SK-N-SH treated with all-trans-retinoic acid at 6 μM for 48 hours (cell line): ENCODE measurements at regions not wholly inside any gene's neighbourhood (a gene's known extent, or its start where the extent isn't known, plus 50 kb on each side); places are given as distances from the start of the nearest gene placed in this dataset.
"Not testable (repeated sequence)": the region's sequence is repeated elsewhere in the genome, so short reads cannot be mapped to it uniquely, and the experiment has no call there.

Experiments
- ATAC-seq: fragments of 200-7000 bp; cut with Tn5 transposase; 3 replicates; pipeline ENCODE4 v1.9.1; 2020; ENCODE audit warnings: mild to moderate bottlenecking, moderate library complexity
- ARNTL ChIP-seq: fragments of 450-650 bp; formaldehyde crosslinking; IDR thresholded peaks from 2 replicates; pipeline ENCODE4 v1.5.0; 2020; ENCODE audit warnings: low read depth, mild to moderate bottlenecking, moderate library complexity, borderline replicate concordance
- CSDC2 ChIP-seq: fragments of 250-450 bp; sonication (Bioruptor Pico); IDR thresholded peaks from 2 replicates; pipeline ENCODE4 v1.5.0; 2020; ENCODE audit warnings: mild to moderate bottlenecking, moderate library complexity
- ESRRG ChIP-seq: fragments of 250-450 bp; sonication (Bioruptor Pico); IDR thresholded peaks from 2 replicates; pipeline ENCODE4 v1.6.1; 2021; ENCODE audit warnings: mild to moderate bottlenecking
- GLIS3 ChIP-seq: fragments of 250-450 bp; sonication (Bioruptor Pico); IDR thresholded peaks from 2 replicates; pipeline ENCODE4 v1.5.0; 2020; ENCODE audit warnings: mild to moderate bottlenecking, moderate library complexity
- OSR1 ChIP-seq: fragments of 250-450 bp; sonication (Bioruptor Pico); IDR thresholded peaks from 2 replicates; pipeline ENCODE4 v1.8.0; 2022; ENCODE audit warnings: moderate library complexity, mild to moderate bottlenecking, inconsistent platforms
- RARB ChIP-seq: fragments of 250-450 bp; sonication (Bioruptor Pico); IDR thresholded peaks from 2 replicates; pipeline ENCODE4 v1.8.0; 2021; ENCODE audit warnings: mild to moderate bottlenecking, moderate library complexity
- SNAI2 ChIP-seq: fragments of 250-450 bp; sonication (Bioruptor Pico); IDR thresholded peaks from 2 replicates; pipeline ENCODE4 v1.5.0; 2020; ENCODE audit warnings: mild to moderate bottlenecking, moderate library complexity
- TCF4 ChIP-seq: fragments of 250-450 bp; sonication (Bioruptor Pico); IDR thresholded peaks from 2 replicates; pipeline ENCODE4 v1.8.0; 2021; ENCODE audit warnings: mild to moderate bottlenecking, moderate library complexity, borderline replicate concordance
- TOX ChIP-seq: fragments of 250-450 bp; sonication (Bioruptor Pico); IDR thresholded peaks from 2 replicates; pipeline ENCODE4 v1.8.0; 2021; ENCODE audit warnings: mild to moderate bottlenecking, moderate library complexity, borderline replicate concordance
- ZC3H10 ChIP-seq: fragments of 250-450 bp; sonication (Bioruptor Pico); IDR thresholded peaks from 2 replicates; pipeline ENCODE4 v1.5.1; 2021; ENCODE audit warnings: mild to moderate bottlenecking, moderate library complexity
- ZFP3 ChIP-seq: fragments of 250-450 bp; sonication (Bioruptor Pico); IDR thresholded peaks from 2 replicates; pipeline ENCODE4 v1.5.0; 2020; ENCODE audit warnings: mild to moderate bottlenecking, moderate library complexity
- ZFP30 ChIP-seq: fragments of 450-650 bp; formaldehyde crosslinking; IDR thresholded peaks from 2 replicates; pipeline ENCODE4 v1.5.0; 2022; ENCODE audit warnings: mild to moderate bottlenecking, moderate library complexity
- ZNF565 ChIP-seq: fragments of 450-650 bp; formaldehyde crosslinking; conservative IDR thresholded peaks from 2 replicates; pipeline ENCODE4 v1.5.0; 2020; ENCODE audit warnings: low read depth, mild to moderate bottlenecking, moderate library complexity
- ZNF70 ChIP-seq: fragments of 450-650 bp; formaldehyde crosslinking; IDR thresholded peaks from 2 replicates; pipeline ENCODE4 v1.5.0; 2020; ENCODE audit warnings: mild to moderate bottlenecking, moderate library complexity
- TF ChIP-seq, protein P1 (sequence below): fragments of 250-450 bp; sonication (Bioruptor Pico); IDR thresholded peaks from 2 replicates; pipeline ENCODE4 v1.5.0; 2020; ENCODE audit warnings: mild to moderate bottlenecking, moderate library complexity
- TF ChIP-seq, protein P2 (sequence below): fragments of 250-450 bp; sonication (Bioruptor Pico); IDR thresholded peaks from 2 replicates; pipeline ENCODE4 v1.5.1; 2021; ENCODE audit warnings: mild to moderate bottlenecking, moderate library complexity
- TF ChIP-seq, protein P3 (sequence below): fragments of 250-450 bp; sonication (Bioruptor Pico); IDR thresholded peaks from 2 replicates; pipeline ENCODE4 v1.8.0; 2021; ENCODE audit warnings: low read depth, mild to moderate bottlenecking, moderate library complexity, borderline replicate concordance
- TF ChIP-seq, protein P4 (sequence below): fragments of 250-450 bp; sonication (Bioruptor Pico); IDR thresholded peaks from 2 replicates; pipeline ENCODE4 v1.8.0; 2020; ENCODE audit warnings: mild to moderate bottlenecking, moderate library complexity, borderline replicate concordance
- TF ChIP-seq, protein P5 (sequence below): fragments of 250-450 bp; sonication (Bioruptor Pico); IDR thresholded peaks from 2 replicates; pipeline ENCODE4 v1.5.1; 2020; ENCODE audit warnings: low read depth, mild to moderate bottlenecking, moderate library complexity

DNA sequence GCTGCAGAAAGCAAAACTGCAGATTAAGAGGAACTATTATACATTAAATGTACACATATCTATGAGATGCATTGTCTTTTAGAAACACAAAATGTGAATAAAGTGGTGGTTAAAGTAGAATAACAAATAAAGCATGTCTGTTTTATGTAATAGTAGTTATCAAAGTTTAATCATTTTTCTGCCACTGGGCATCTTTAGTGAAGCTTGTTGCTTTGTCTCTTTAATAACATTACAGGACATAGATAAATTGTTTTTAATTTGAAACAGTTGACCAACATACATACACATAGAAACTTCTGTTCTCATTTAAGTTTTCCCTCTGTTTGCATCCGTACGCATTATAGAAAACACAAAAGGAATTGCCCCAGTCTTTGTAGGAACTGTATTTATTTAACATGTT is 1700.0 kb upstream of the ADGRL3 start:
- no peak for ATAC-seq
- TF ChIP-seq RARB (CRISPR knock-in tag) (no peak), TCF4 (peak; percentile 93)
- TF ChIP-seq, protein P1, sequence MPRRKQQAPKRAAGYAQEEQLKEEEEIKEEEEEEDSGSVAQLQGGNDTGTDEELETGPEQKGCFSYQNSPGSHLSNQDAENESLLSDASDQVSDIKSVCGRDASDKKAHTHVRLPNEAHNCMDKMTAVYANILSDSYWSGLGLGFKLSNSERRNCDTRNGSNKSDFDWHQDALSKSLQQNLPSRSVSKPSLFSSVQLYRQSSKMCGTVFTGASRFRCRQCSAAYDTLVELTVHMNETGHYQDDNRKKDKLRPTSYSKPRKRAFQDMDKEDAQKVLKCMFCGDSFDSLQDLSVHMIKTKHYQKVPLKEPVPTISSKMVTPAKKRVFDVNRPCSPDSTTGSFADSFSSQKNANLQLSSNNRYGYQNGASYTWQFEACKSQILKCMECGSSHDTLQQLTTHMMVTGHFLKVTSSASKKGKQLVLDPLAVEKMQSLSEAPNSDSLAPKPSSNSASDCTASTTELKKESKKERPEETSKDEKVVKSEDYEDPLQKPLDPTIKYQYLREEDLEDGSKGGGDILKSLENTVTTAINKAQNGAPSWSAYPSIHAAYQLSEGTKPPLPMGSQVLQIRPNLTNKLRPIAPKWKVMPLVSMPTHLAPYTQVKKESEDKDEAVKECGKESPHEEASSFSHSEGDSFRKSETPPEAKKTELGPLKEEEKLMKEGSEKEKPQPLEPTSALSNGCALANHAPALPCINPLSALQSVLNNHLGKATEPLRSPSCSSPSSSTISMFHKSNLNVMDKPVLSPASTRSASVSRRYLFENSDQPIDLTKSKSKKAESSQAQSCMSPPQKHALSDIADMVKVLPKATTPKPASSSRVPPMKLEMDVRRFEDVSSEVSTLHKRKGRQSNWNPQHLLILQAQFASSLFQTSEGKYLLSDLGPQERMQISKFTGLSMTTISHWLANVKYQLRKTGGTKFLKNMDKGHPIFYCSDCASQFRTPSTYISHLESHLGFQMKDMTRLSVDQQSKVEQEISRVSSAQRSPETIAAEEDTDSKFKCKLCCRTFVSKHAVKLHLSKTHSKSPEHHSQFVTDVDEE (CRISPR knock-in tag), result peak; percentile 86; the same call in 1 of the 2 replicates
- TF ChIP-seq, protein P2, sequence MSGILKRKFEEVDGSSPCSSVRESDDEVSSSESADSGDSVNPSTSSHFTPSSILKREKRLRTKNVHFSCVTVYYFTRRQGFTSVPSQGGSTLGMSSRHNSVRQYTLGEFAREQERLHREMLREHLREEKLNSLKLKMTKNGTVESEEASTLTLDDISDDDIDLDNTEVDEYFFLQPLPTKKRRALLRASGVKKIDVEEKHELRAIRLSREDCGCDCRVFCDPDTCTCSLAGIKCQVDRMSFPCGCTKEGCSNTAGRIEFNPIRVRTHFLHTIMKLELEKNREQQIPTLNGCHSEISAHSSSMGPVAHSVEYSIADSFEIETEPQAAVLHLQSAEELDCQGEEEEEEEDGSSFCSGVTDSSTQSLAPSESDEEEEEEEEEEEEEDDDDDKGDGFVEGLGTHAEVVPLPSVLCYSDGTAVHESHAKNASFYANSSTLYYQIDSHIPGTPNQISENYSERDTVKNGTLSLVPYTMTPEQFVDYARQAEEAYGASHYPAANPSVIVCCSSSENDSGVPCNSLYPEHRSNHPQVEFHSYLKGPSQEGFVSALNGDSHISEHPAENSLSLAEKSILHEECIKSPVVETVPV, result peak; percentile 73; the same call in 1 of the 2 replicates
- TF ChIP-seq, all 23 proteins: peak for 3

DNA sequence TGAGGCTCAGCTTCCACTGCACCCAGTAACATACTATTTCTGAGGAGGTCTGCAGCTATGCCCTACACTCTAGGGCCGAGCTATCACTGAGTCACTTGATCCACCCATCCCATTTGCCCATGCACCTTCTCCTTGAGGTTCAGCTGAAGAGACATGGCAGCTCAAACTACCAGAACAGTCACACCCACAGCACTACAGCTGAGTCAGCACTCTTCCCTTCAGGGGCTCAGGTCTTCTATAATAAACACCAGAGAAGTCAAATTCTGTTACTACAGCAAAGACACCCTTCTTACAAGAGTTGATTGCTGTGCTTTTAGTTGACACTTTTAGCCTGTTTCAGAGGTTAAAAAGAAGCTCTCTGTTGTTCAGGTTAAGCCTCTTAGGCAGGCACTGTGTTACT is 1696.4 kb upstream of the ADGRL3 start:
- no peak for TF ChIP-seq ZNF565 (CRISPR knock-in tag)
- no peak for TF ChIP-seq ARNTL (CRISPR knock-in tag)
- TF ChIP-seq, protein P1 (CRISPR knock-in tag), result no peak
- TF ChIP-seq ZFP3 (CRISPR knock-in tag), result no peak
- TF ChIP-seq GLIS3 (CRISPR knock-in tag), result no peak
- no peak for TF ChIP-seq RARB (CRISPR knock-in tag)
- TF ChIP-seq, protein P3, sequence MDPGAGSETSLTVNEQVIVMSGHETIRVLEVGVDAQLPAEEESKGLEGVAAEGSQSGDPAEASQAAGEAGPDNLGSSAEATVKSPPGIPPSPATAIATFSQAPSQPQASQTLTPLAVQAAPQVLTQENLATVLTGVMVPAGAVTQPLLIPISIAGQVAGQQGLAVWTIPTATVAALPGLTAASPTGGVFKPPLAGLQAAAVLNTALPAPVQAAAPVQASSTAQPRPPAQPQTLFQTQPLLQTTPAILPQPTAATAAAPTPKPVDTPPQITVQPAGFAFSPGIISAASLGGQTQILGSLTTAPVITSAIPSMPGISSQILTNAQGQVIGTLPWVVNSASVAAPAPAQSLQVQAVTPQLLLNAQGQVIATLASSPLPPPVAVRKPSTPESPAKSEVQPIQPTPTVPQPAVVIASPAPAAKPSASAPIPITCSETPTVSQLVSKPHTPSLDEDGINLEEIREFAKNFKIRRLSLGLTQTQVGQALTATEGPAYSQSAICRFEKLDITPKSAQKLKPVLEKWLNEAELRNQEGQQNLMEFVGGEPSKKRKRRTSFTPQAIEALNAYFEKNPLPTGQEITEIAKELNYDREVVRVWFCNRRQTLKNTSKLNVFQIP (CRISPR knock-in tag), result no peak
- TF ChIP-seq, protein P4, sequence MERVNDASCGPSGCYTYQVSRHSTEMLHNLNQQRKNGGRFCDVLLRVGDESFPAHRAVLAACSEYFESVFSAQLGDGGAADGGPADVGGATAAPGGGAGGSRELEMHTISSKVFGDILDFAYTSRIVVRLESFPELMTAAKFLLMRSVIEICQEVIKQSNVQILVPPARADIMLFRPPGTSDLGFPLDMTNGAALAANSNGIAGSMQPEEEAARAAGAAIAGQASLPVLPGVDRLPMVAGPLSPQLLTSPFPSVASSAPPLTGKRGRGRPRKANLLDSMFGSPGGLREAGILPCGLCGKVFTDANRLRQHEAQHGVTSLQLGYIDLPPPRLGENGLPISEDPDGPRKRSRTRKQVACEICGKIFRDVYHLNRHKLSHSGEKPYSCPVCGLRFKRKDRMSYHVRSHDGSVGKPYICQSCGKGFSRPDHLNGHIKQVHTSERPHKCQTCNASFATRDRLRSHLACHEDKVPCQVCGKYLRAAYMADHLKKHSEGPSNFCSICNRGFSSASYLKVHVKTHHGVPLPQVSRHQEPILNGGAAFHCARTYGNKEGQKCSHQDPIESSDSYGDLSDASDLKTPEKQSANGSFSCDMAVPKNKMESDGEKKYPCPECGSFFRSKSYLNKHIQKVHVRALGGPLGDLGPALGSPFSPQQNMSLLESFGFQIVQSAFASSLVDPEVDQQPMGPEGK (CRISPR knock-in tag), result no peak
- TF ChIP-seq ESRRG (CRISPR knock-in tag), result no peak
- TF ChIP-seq, protein P2, result no peak
- no peak for TF ChIP-seq OSR1
- TF ChIP-seq SNAI2 (CRISPR knock-in tag), result no peak
- TF ChIP-seq CSDC2, result no peak
- TF ChIP-seq, protein P5, sequence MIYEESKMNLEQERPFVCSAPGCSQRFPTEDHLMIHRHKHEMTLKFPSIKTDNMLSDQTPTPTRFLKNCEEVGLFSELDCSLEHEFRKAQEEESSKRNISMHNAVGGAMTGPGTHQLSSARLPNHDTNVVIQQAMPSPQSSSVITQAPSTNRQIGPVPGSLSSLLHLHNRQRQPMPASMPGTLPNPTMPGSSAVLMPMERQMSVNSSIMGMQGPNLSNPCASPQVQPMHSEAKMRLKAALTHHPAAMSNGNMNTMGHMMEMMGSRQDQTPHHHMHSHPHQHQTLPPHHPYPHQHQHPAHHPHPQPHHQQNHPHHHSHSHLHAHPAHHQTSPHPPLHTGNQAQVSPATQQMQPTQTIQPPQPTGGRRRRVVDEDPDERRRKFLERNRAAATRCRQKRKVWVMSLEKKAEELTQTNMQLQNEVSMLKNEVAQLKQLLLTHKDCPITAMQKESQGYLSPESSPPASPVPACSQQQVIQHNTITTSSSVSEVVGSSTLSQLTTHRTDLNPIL, result no peak
- no peak for TF ChIP-seq ZC3H10 (CRISPR knock-in tag)
- TF ChIP-seq ZNF70 (CRISPR knock-in tag), result no peak
- TF ChIP-seq ZFP30 (CRISPR knock-in tag), result no peak
- TF ChIP-seq TOX, result no peak
- no peak for ATAC-seq

- not testable (repeated sequence) for ATAC-seq
Observed at GRCh38 chr4:59511809-59512208, 1688.3 kb upstream of the ADGRL3 start.
